Fibroblast of pulmonary artery (primary cell): ENCODE measurements at regions not wholly inside any gene's neighbourhood (a gene's known extent, or its start where the extent isn't known, plus 50 kb on each side); places are given as distances from the start of the nearest gene placed in this dataset.
"Not testable (repeated sequence)": the region's sequence is repeated elsewhere in the genome, so short reads cannot be mapped to it uniquely, and the experiment has no call there.

ENCODE experiments used
- DNase-seq: peaks from one replicate; pipeline ENCODE4 v3.0.0-alpha.2; 2010; ENCODE audit warnings: low read depth
- H3K4me3 ChIP-seq: replicated peaks from 2 replicates; pipeline ENCODE4 v1.5.1; 2011; ENCODE audit warnings: low read depth, mild to moderate bottlenecking, control low read depth, low read length, moderate library complexity
- CTCF ChIP-seq: IDR thresholded peaks from 2 replicates; pipeline ENCODE4 v1.5.1; 2011; ENCODE audit warnings: mild to moderate bottlenecking, control low read depth, low read length, inconsistent platforms; ENCODE audit errors: missing control alignments

DNA sequence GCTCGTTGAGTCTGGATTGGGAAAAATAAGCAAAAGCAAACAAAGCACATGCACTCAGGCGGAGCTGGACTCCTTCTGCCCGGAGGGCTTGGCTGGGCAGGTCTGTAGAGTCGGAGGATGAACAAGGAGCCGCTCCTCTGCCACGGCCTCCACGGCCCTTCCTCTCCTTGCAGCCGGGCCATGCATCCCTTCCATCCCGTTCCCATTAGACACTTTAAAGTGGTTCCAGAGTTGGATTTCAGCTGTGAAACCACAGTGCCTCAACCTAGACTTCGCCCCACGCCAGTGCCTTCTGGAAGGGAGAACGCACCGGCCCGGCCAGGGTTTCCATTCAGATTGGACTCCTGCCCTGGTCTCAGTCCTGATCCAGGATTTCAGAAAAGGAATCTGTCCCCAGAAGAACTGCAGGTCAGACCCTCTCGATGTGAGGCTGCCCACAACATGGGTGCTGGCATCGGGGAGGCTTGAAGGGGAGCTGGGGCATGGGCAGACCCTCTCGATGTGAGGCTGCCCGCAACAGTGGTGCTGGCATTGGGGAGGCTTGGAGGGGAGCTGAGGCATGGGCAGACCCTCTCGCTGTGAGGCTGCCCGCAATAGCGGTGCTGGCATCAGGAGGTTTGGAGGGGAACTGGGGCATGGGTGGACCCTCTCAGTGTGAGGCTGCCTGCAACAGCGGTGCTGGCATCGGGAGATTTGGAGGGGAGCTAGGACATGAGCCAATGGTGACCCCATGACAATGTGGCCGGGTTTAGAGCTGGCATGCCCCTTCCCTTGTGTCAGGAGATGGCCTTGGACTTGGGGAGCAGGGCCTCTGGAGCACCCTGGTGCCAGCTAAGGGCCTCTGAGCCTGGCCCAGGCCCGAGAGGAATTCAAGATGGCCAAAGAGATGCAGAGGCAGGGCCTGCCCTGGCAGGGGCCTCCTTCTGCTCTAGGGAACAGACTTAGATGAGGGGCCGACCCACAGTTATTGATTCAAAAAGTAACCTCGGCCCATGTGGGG is 304.5 kb downstream of the NDUFA10 start:
- H3K4me3 ChIP-seq = no peak overlapping the region
- no peak for TF ChIP-seq CTCF
- DNase-seq = no peak

GRCh38 chr2:239719791-239720360 is 305.3 kb downstream of the NDUFA10 start:
- DNase-seq = no peak
- no peak overlapping the region for H3K4me3 ChIP-seq
- TF ChIP-seq CTCF = no peak

DNA sequence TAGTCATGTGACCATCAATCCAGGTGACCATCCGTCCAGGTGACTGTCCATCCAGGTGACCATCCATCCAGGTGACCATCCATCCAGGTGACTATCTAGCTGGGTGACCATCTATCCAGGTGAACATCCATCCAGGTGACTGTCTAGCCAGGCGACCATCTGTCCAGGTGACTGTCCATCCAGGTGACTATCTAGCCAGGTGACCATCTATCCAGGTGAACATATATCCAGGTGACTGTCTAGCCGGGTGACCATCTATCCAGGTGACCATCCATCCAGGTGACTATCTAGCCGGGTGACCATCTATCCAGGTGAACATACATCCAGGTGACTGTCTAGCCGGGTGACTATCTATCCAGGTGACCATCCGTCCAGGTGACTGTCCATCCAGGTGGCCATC is 306.2 kb downstream of the NDUFA10 start:
- not testable (repeated sequence) for H3K4me3 ChIP-seq, DNase-seq

GRCh38 chr2:239717706-239718105 is 307.4 kb downstream of the NDUFA10 start:
- TF ChIP-seq CTCF = no peak

DNA sequence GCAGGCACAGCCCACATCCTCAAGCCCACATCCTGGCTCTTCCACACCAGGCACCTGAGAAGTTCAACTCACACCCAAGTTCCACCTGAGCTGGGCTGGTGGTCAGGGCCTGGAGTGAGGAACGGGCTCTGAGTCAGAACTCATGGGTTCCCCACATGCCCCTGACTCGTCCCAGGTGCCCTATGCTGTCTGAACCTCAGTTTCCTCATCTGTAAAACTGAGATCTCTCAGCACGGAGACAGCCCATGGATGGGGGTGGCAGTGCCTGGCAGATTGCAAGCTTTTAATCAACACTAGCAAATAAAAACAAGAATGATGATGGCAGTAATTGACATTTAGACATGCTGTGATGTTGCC is 307.8 kb downstream of the NDUFA10 start:
- no peak for TF ChIP-seq CTCF
- no peak for DNase-seq
- no peak overlapping the region for H3K4me3 ChIP-seq

More at GRCh38 chr2:239717706-239718105, 307.4 kb downstream of the NDUFA10 start:
- H3K4me3 ChIP-seq = no peak overlapping the region
- no peak for DNase-seq

DNA sequence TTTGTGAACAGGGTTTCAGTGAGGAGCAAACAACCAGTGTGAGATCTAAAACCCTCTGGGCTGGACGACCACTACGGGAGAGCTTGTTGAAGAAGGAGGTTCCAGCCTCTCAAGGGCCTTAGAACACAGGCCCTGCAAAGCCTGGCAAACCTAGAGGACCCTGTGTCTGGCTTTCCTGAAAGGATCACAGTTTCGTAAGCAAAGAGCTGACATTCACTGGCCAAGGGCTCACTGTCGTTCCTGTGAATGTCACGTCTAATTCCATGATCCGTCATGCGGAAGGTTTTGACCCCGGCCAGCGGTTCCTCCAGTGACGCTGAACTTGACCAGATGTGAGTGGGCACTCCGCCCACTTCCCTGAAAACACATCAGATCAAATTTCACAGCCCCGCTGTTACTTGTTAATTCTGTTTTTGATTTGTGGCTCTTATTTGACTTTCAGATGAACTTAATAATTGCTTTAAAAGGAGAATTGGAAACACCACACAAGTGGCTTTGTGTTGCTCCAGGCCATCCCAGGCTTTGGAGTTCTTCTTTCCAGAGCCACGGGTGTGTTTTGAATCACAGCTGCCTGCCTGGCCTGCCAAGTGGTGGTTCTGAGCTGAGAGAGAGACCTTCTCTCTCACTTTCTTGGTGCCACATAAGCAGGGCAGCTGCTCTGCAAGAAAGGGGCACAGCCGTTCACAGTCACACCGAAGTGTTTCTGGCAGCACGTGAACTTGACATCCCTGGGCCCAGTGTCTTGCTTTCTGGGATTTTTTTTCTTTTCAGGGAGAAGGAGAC is 308.4 kb downstream of the NDUFA10 start:
- no peak for TF ChIP-seq CTCF
- no peak for DNase-seq
- H3K4me3 ChIP-seq = no peak overlapping the region

- no peak for TF ChIP-seq CTCF
- H3K4me3 ChIP-seq = no peak overlapping the region
- no peak for DNase-seq
Observed at GRCh38 chr2:239716009-239716408, 309.1 kb downstream of the NDUFA10 start.
